Keratinocyte (primary cell): ENCODE measurements at regions not wholly inside any gene's neighbourhood (a gene's known extent, or its start where the extent isn't known, plus 50 kb on each side); places are given as distances from the start of the nearest gene placed in this dataset.

Experiments
- DNase-seq: peaks from one replicate; pipeline ENCODE4 v3.0.0-alpha.2; 2011; ENCODE audit warnings: low read depth, missing footprints, low spot score
- FAIRE-seq: peaks from 2 replicates; lab custom pipeline; 2011; peaks lifted over from hg19 to GRCh38; lab: Jason Lieb, UNC
- H2AFZ ChIP-seq: 2 replicates; pipeline ENCODE4 v1.6.0; 2012; ENCODE audit warnings: low read length, control low read depth, inconsistent platforms; ENCODE audit not compliant: control insufficient read depth
- H3K27ac ChIP-seq: 2 replicates; pipeline ENCODE4 v1.5.1; 2011; ENCODE audit warnings: low read length; ENCODE audit not compliant: control insufficient read depth, insufficient read depth
- H3K27me3 ChIP-seq: 3 replicates; pipeline ENCODE4 v1.6.0; 2011; ENCODE audit warnings: low read length; ENCODE audit not compliant: control insufficient read depth, insufficient read depth; ENCODE audit errors: extremely low read depth
- H3K36me3 ChIP-seq, 2 experiments: 2 replicates in 1 of 2; 3 replicates in 1 of 2; pipeline ENCODE4 v1.5.1; 2011; ENCODE audit warnings: low read length in 2 of 2, mild to moderate bottlenecking in 1 of 2; ENCODE audit not compliant: control insufficient read depth in 2 of 2, insufficient read depth in 2 of 2; ENCODE audit errors: extremely low read depth in 1 of 2
- H3K4me1 ChIP-seq: 3 replicates; pipeline ENCODE4 v1.5.1; 2011; ENCODE audit warnings: low read length; ENCODE audit not compliant: control insufficient read depth, insufficient read depth; ENCODE audit errors: extremely low read depth
- H3K4me2 ChIP-seq: 3 replicates; pipeline ENCODE4 v1.6.0; 2011; ENCODE audit warnings: low read depth, low read length; ENCODE audit not compliant: control insufficient read depth, insufficient read depth; ENCODE audit errors: extremely low read depth
- H3K4me3 ChIP-seq, 3 experiments: fragments of 200-600 bp in 1 of 3; sonication (generic) in 1 of 3; 2 replicates in 2 of 3; 3 replicates in 1 of 3; pipeline ENCODE4 v1.5.1; 2011 to 2016; ENCODE audit warnings: low read length in 3 of 3, mild to moderate bottlenecking in 3 of 3, control low read depth in 2 of 3, inconsistent platforms in 1 of 3, low read depth in 1 of 3, mixed read lengths in 1 of 3, mixed run types in 1 of 3, moderate library complexity in 1 of 3; ENCODE audit not compliant: control insufficient read depth in 2 of 3, insufficient read depth in 2 of 3; ENCODE audit errors: extremely low read depth in 1 of 3
- H3K79me2 ChIP-seq: 2 replicates; pipeline ENCODE4 v1.6.0; 2012; ENCODE audit warnings: low read length; ENCODE audit not compliant: control insufficient read depth, insufficient read depth
- H3K9ac ChIP-seq: 3 replicates; pipeline ENCODE4 v1.6.0; 2011; ENCODE audit warnings: low read length; ENCODE audit not compliant: control insufficient read depth, insufficient read depth; ENCODE audit errors: extremely low read depth
- H3K9me1 ChIP-seq: 3 replicates; pipeline ENCODE4 v1.6.0; 2011; ENCODE audit warnings: low read length; ENCODE audit not compliant: control insufficient read depth, insufficient read depth; ENCODE audit errors: extremely low read depth
- H3K9me3 ChIP-seq: 2 replicates; pipeline ENCODE4 v1.5.1; 2012; ENCODE audit warnings: low read depth, low read length; ENCODE audit not compliant: control insufficient read depth
- H4K20me1 ChIP-seq: 3 replicates; pipeline ENCODE4 v1.6.0; 2011; ENCODE audit warnings: low read length; ENCODE audit not compliant: control insufficient read depth, insufficient read depth; ENCODE audit errors: extremely low read depth
- CTCF ChIP-seq, 3 experiments: IDR thresholded peaks in 1 of 3; conservative IDR thresholded peaks in 1 of 3; optimal IDR thresholded peaks in 1 of 3; 2 replicates in 2 of 3; 3 replicates in 1 of 3; pipeline versions ENCODE3 to v1.5.1; 2011; ENCODE audit warnings: low read length in 3 of 3, mild to moderate bottlenecking in 3 of 3, moderate library complexity in 2 of 3, control low read depth in 1 of 3, inconsistent platforms in 1 of 3; ENCODE audit not compliant: insufficient read depth in 2 of 3; ENCODE audit errors: extremely low read depth in 1 of 3
- EZH2 ChIP-seq: IDR thresholded peaks from one replicate; pipeline ENCODE4 v1.6.1; 2012; ENCODE audit warnings: inconsistent platforms, mild to moderate bottlenecking, low read length, moderate library complexity
- dilution Hi-C: fragments of 300-500 bp; cut with MboI; formaldehyde crosslinking; loops from one replicate; pipeline ENCODE4 v1.7.0; 2020; ENCODE audit warnings: low sequenced_read_pairs; ENCODE audit not compliant: extremely low pct_ligation_motif_present

GRCh38 chr2:15858466-15858865, 81.9 kb upstream of the MYCN start:
- H3K27me3 ChIP-seq: no peaks in the 10 kb centered on the region
- H3K36me3 ChIP-seq: no peaks in the 10 kb centered on the region
- no peak overlapping the region for H3K4me3 ChIP-seq
- no peak overlapping the region for H3K27ac ChIP-seq
- no peaks in the 10 kb centered on the region for H3K9me1 ChIP-seq
- no peak overlapping the region for H2AFZ ChIP-seq
- H3K4me1 ChIP-seq: no peaks in the 10 kb centered on the region
- H3K4me2 ChIP-seq: no peak overlapping the region
- H3K9ac ChIP-seq: no peak overlapping the region
- dilution Hi-C loops: no loop called here
- FAIRE-seq (no peak), DNase-seq (no peak)
- TF ChIP-seq CTCF (optimal IDR thresholded peaks at IDR 0.05 in 1 of 3, IDR thresholded peaks at IDR 0.05 in 1 of 3, conservative IDR thresholded peaks at IDR 0.05 in 1 of 3; ENCODE audit: extremely low read depth in 1 of 3, insufficient read depth in 2 of 3, low read length in 3 of 3): no peak
- TF ChIP-seq EZH2: no peak
- H3K79me2 ChIP-seq: no peaks in the 10 kb centered on the region
- H3K9me3 ChIP-seq: no peaks in the 10 kb centered on the region
- H4K20me1 ChIP-seq: no peaks in the 10 kb centered on the region

DNA sequence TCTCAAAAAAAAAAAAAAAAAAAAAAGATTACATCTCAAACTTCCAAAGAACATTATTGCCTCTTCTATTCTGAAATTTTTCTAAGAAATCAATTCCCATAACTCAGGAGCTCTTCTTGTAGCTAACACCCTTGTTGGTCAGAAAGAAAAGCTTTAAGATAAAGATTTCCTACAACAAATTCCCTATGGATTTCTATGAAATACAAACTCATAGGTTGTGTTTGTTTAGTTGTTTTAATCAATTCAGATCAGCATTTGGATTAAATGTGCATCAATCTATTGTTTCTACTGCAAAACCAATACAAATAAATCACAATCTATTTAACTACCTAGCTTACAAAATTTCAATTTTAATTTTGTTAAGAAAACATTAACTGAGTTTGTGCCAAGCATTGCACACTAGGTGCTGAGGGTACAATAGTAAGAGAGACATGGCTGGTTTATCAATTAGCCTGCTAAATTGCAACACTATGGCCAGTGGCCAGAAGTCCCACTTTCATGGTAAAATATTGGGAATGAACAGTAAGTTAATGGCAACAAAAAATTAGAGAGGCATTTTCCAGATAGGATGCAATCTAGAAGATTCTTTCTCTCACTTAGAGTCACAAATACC, 80.2 kb upstream of the MYCN start:
- Histone ChIP-seq H3K9ac (no peak overlapping the region), H3K36me3 (no peaks in the 10 kb centered on the region), H3K27me3 (no peaks in the 10 kb centered on the region), H3K9me1 (no peaks in the 10 kb centered on the region), H3K9me3 (no peaks in the 10 kb centered on the region), H2AFZ (no peak overlapping the region), H3K4me1 (no peaks in the 10 kb centered on the region), H3K4me2 (no peak overlapping the region), H4K20me1 (no peaks in the 10 kb centered on the region), H3K79me2 (no peaks in the 10 kb centered on the region), H3K4me3 (no peak overlapping the region), H3K27ac (no peak overlapping the region)
- dilution Hi-C loops: no loop called here
- TF ChIP-seq CTCF (optimal IDR thresholded peaks at IDR 0.05 in 1 of 3, IDR thresholded peaks at IDR 0.05 in 1 of 3, conservative IDR thresholded peaks at IDR 0.05 in 1 of 3; ENCODE audit: extremely low read depth in 1 of 3, insufficient read depth in 2 of 3, low read length in 3 of 3): no peak
- no peak for TF ChIP-seq EZH2
- FAIRE-seq: no peak
- DNase-seq: no peak
